IMR-90 (cell line): ENCODE measurements at regions not wholly inside any gene's neighbourhood (a gene's known extent, or its start where the extent isn't known, plus 50 kb on each side); places are given as distances from the start of the nearest gene placed in this dataset.

Source experiments
- BHLHE40 ChIP-seq: fragments of 150-350 bp; IDR thresholded peaks from 2 replicates; pipeline ENCODE4 v1.6.1; 2016; ENCODE audit warnings: mild to moderate bottlenecking, low read depth, low read length
- CHD1 ChIP-seq: IDR thresholded peaks from 2 replicates; pipeline ENCODE4 v1.6.1; 2012; ENCODE audit warnings: low read depth, low read length, improper control_type of control experiment
- ELK1 ChIP-seq: fragments of 150-350 bp; IDR thresholded peaks from 2 replicates; pipeline ENCODE4 v1.6.1; 2016; ENCODE audit warnings: low read depth, mild to moderate bottlenecking, low read length, moderate library complexity, borderline replicate concordance
- FOS ChIP-seq: fragments of 150-350 bp; IDR thresholded peaks from 2 replicates; pipeline ENCODE4 v1.6.1; 2016; ENCODE audit warnings: low read depth, low read length
- NFE2L2 ChIP-seq: fragments of 150-350 bp; IDR thresholded peaks from 2 replicates; pipeline ENCODE4 v1.6.1; 2016; ENCODE audit warnings: low read depth, mild to moderate bottlenecking, low read length
- POLR2A ChIP-seq: IDR thresholded peaks from 2 replicates; pipeline ENCODE4 v1.6.1; 2012; ENCODE audit warnings: mild to moderate bottlenecking, low read depth, low read length
- RAD21 ChIP-seq: IDR thresholded peaks from 2 replicates; pipeline ENCODE4 v1.6.1; 2012; ENCODE audit warnings: low read length, improper control_type of control experiment
- RCOR1 ChIP-seq: IDR thresholded peaks from 2 replicates; pipeline ENCODE4 v1.6.1; 2012; ENCODE audit warnings: mild to moderate bottlenecking, low read length, improper control_type of control experiment; ENCODE audit not compliant: insufficient replicate concordance
- RFX5 ChIP-seq: IDR thresholded peaks from 2 replicates; pipeline ENCODE4 v1.8.0; 2012; ENCODE audit warnings: low read depth, mild to moderate bottlenecking, low read length, moderate library complexity
- SMC3 ChIP-seq: fragments of 150-350 bp; IDR thresholded peaks from 2 replicates; pipeline ENCODE4 v1.6.1; 2016; ENCODE audit warnings: low read depth, mild to moderate bottlenecking, antibody characterized with exemption, low read length, moderate library complexity
- TF ChIP-seq, protein P1 (sequence below): conservative IDR thresholded peaks from 2 replicates; pipeline ENCODE4 v1.5.1; 2012; ENCODE audit warnings: mild to moderate bottlenecking, low read depth, low read length, improper control_type of control experiment

- TF ChIP-seq ELK1 (no peak), RCOR1 (no peak), NFE2L2 (no peak), POLR2A (no peak), FOS (no peak), SMC3 (no peak), BHLHE40 (no peak), RAD21 (no peak), CHD1 (no peak), RFX5 (no peak)
- TF ChIP-seq, protein P1, sequence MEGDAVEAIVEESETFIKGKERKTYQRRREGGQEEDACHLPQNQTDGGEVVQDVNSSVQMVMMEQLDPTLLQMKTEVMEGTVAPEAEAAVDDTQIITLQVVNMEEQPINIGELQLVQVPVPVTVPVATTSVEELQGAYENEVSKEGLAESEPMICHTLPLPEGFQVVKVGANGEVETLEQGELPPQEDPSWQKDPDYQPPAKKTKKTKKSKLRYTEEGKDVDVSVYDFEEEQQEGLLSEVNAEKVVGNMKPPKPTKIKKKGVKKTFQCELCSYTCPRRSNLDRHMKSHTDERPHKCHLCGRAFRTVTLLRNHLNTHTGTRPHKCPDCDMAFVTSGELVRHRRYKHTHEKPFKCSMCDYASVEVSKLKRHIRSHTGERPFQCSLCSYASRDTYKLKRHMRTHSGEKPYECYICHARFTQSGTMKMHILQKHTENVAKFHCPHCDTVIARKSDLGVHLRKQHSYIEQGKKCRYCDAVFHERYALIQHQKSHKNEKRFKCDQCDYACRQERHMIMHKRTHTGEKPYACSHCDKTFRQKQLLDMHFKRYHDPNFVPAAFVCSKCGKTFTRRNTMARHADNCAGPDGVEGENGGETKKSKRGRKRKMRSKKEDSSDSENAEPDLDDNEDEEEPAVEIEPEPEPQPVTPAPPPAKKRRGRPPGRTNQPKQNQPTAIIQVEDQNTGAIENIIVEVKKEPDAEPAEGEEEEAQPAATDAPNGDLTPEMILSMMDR = no peak
These were observed 118.0 kb upstream of the EDNRA start for GRCh38 chr4:147362938-147363337.
